Ovary (tissue), 3 donors: ENCODE measurements at regions not wholly inside any gene's neighbourhood (a gene's known extent, or its start where the extent isn't known, plus 50 kb on each side); places are given as distances from the start of the nearest gene placed in this dataset.

Experiments
- EP300 ChIP-seq: sonication (generic); formaldehyde crosslinking; IDR thresholded peaks from one replicate; pipeline ENCODE4 v1.6.1; 2017; ENCODE audit warnings: antibody characterized with exemption
- POLR2A ChIP-seq: fragments of 450-650 bp; IDR thresholded peaks from one replicate; pipeline ENCODE4 v1.6.1; 2017; ENCODE audit warnings: antibody characterized with exemption, mild to moderate bottlenecking, moderate library complexity
- TF ChIP-seq, protein P1 (sequence below), 3 donors: fragments of 450-650 bp in 2 of 3; fragments of 200-600 bp in 1 of 3; IDR thresholded peaks; one replicate each; pipeline versions ENCODE4 v1.5.1 to v1.8.0; 2016 to 2022; ENCODE audit warnings: antibody characterized with exemption in 3 of 3, mild to moderate bottlenecking in 1 of 3
- donor health status: DM: no; HTN: no; CAD: no.

DNA sequence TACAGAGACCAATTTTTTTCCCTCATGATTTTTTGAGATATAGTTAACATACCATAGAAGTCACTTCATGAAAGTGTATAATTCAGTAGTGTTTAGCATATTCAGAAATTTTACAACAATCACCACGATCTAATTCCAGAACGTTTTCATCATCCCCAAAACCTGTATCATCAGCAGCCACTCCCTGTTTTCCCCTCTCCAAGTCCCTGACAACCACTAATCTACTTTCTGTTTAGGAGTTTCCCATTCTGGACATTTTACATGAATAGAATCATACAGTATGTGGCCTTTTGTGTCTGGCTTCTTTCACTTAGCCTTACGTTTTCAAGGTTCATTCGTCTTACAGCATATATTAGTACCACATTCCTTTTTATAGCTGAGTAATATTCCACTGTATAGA lies 204.2 kb upstream of the PLD5 start:
- TF ChIP-seq EP300 (no peak), POLR2A (no peak)
- TF ChIP-seq, protein P1, sequence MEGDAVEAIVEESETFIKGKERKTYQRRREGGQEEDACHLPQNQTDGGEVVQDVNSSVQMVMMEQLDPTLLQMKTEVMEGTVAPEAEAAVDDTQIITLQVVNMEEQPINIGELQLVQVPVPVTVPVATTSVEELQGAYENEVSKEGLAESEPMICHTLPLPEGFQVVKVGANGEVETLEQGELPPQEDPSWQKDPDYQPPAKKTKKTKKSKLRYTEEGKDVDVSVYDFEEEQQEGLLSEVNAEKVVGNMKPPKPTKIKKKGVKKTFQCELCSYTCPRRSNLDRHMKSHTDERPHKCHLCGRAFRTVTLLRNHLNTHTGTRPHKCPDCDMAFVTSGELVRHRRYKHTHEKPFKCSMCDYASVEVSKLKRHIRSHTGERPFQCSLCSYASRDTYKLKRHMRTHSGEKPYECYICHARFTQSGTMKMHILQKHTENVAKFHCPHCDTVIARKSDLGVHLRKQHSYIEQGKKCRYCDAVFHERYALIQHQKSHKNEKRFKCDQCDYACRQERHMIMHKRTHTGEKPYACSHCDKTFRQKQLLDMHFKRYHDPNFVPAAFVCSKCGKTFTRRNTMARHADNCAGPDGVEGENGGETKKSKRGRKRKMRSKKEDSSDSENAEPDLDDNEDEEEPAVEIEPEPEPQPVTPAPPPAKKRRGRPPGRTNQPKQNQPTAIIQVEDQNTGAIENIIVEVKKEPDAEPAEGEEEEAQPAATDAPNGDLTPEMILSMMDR (IDR thresholded peaks at IDR 0.05): no peak
